Nephron progenitor cell (in vitro differentiated cells): ENCODE measurements at regions not wholly inside any gene's neighbourhood (a gene's known extent, or its start where the extent isn't known, plus 50 kb on each side); places are given as distances from the start of the nearest gene placed in this dataset.
A peak's percentile ranks its signal among the peaks of the same experiment; 100 is the strongest.

ENCODE experiments used
- DNase-seq: peaks from one replicate; pipeline ENCODE4 v3.0.0; 2021
- H3K27ac Mint-ChIP-seq: 2 replicates; pipeline ENCODE4 v1.8.0; 2021; ENCODE audit warnings: mild to moderate bottlenecking, moderate library complexity, mixed read lengths
- H3K27me3 Mint-ChIP-seq: 2 replicates; pipeline ENCODE4 v1.8.0; 2021; ENCODE audit warnings: mild to moderate bottlenecking, low read depth, mixed read lengths; ENCODE audit not compliant: poor library complexity
- H3K36me3 Mint-ChIP-seq: 2 replicates; pipeline ENCODE4 v1.8.0; 2021; ENCODE audit warnings: low read depth, mixed read lengths
- H3K4me1 Mint-ChIP-seq: 2 replicates; pipeline ENCODE4 v1.8.0; 2021; ENCODE audit warnings: mixed read lengths
- H3K4me3 Mint-ChIP-seq: 2 replicates; pipeline ENCODE4 v1.8.0; 2021; ENCODE audit warnings: mild to moderate bottlenecking, moderate library complexity, mixed read lengths
- H3K9me3 Mint-ChIP-seq: 2 replicates; pipeline ENCODE4 v1.8.0; 2021; ENCODE audit warnings: mild to moderate bottlenecking, moderate library complexity, mixed read lengths
- CTCF ChIP-seq: fragments of 200-600 bp; sonication (generic); IDR thresholded peaks from 2 replicates; pipeline ENCODE4 v1.5.0; 2021; ENCODE audit warnings: antibody characterized with exemption

GRCh38 chr17:79369001-79369400, 241.8 kb downstream of the RBFOX3 start:
- Mint-ChIP-seq H3K27me3 (peaks cover 34% of the 10 kb centered on the region), H3K4me3 (no peak overlapping the region), H3K9me3 (no peaks in the 10 kb centered on the region), H3K27ac (no peak overlapping the region), H3K4me1 (peaks cover 29% of the 10 kb centered on the region), H3K36me3 (no peaks in the 10 kb centered on the region)
- no peak for DNase-seq
- TF ChIP-seq CTCF: no peak

GRCh38 chr17:79368521-79368920, 242.3 kb downstream of the RBFOX3 start:
- H3K27ac Mint-ChIP-seq: no peak overlapping the region
- no peak for TF ChIP-seq CTCF
- DNase-seq: no peak

GRCh38 chr17:79366988-79367571, 243.8 kb downstream of the RBFOX3 start:
- Mint-ChIP-seq H3K36me3 (no peaks in the 10 kb centered on the region), H3K27ac (no peak overlapping the region), H3K4me1 (peaks cover 18% of the 10 kb centered on the region), H3K27me3 (peaks cover 39% of the 10 kb centered on the region), H3K9me3 (no peaks in the 10 kb centered on the region), H3K4me3 (no peak overlapping the region)
- TF ChIP-seq CTCF: no peak
- no peak for DNase-seq

More at GRCh38 chr17:79368521-79368920, 242.3 kb downstream of the RBFOX3 start:
- H3K9me3 Mint-ChIP-seq: no peaks in the 10 kb centered on the region
- H3K36me3 Mint-ChIP-seq: no peaks in the 10 kb centered on the region
- no peak overlapping the region for H3K4me3 Mint-ChIP-seq
- H3K4me1 Mint-ChIP-seq: peaks cover 25% of the 10 kb centered on the region
- peaks cover 37% of the 10 kb centered on the region for H3K27me3 Mint-ChIP-seq

GRCh38 chr17:79365836-79366770, 244.7 kb downstream of the RBFOX3 start:
- H3K4me3 Mint-ChIP-seq: no peak overlapping the region
- H3K27ac Mint-ChIP-seq: no peak overlapping the region
- no peaks in the 10 kb centered on the region for H3K36me3 Mint-ChIP-seq
- no peaks in the 10 kb centered on the region for H3K9me3 Mint-ChIP-seq
- no peak for TF ChIP-seq CTCF
- peaks cover 18% of the 10 kb centered on the region for H3K4me1 Mint-ChIP-seq
- peaks cover 46% of the 10 kb centered on the region for H3K27me3 Mint-ChIP-seq
- peak; percentile 55 for DNase-seq

- no peak for TF ChIP-seq CTCF
- H3K4me3 Mint-ChIP-seq: no peak overlapping the region
- peaks cover 18% of the 10 kb centered on the region for H3K4me1 Mint-ChIP-seq
- DNase-seq: no peak
- no peak overlapping the region for H3K27ac Mint-ChIP-seq
- H3K36me3 Mint-ChIP-seq: no peaks in the 10 kb centered on the region
- no peaks in the 10 kb centered on the region for H3K9me3 Mint-ChIP-seq
- peaks cover 50% of the 10 kb centered on the region for H3K27me3 Mint-ChIP-seq
Measured at GRCh38 chr17:79365351-79365750, 245.5 kb downstream of the RBFOX3 start.
